GM12873 (cell line): ENCODE measurements at regions not wholly inside any gene's neighbourhood (a gene's known extent, or its start where the extent isn't known, plus 50 kb on each side); places are given as distances from the start of the nearest gene placed in this dataset.

Experiments used
- TF ChIP-seq, protein P1 (sequence below): IDR thresholded peaks from 2 replicates; pipeline ENCODE4 v1.5.1; 2012; ENCODE audit warnings: low read depth, mild to moderate bottlenecking, moderate library complexity, low read length, control low read depth; ENCODE audit not compliant: insufficient read depth; ENCODE audit errors: missing control alignments

DNA sequence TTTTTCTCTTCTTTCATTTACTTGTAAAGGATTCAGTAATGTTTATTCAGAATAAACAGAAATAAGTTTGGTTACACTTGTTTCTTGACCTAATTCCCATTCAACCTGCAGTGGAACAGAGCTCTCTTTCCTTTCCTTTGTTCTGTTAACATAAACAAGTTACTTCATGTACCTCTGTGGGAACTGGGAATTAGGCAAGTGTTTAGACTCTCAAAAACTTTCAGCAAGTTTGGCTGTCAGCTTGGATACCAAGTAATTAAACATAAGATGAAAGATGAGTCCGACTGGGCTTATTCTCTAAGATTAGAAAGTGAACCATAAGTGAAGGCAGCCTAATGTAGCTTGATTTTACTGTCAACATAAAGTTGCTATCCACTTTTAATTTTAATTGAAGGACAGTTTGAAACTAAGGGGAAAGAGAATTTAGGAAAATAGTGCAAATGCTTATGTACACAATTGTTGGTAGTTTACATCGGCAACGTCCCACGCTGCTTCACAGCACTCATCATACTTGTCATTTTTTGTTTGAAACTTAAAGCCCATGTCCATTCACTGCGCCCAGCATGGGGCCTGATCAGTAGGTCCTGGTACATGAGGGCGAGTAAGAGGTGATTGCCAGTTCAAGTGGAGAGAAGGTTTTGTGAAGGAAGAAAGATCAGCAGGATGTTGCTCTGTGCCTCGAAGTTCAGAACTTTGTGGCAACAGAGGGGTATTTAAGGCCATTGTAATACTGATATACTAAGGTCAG is 113.0 kb downstream of the PLEKHG1 start:
- TF ChIP-seq, protein P1, sequence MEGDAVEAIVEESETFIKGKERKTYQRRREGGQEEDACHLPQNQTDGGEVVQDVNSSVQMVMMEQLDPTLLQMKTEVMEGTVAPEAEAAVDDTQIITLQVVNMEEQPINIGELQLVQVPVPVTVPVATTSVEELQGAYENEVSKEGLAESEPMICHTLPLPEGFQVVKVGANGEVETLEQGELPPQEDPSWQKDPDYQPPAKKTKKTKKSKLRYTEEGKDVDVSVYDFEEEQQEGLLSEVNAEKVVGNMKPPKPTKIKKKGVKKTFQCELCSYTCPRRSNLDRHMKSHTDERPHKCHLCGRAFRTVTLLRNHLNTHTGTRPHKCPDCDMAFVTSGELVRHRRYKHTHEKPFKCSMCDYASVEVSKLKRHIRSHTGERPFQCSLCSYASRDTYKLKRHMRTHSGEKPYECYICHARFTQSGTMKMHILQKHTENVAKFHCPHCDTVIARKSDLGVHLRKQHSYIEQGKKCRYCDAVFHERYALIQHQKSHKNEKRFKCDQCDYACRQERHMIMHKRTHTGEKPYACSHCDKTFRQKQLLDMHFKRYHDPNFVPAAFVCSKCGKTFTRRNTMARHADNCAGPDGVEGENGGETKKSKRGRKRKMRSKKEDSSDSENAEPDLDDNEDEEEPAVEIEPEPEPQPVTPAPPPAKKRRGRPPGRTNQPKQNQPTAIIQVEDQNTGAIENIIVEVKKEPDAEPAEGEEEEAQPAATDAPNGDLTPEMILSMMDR: no peak

DNA sequence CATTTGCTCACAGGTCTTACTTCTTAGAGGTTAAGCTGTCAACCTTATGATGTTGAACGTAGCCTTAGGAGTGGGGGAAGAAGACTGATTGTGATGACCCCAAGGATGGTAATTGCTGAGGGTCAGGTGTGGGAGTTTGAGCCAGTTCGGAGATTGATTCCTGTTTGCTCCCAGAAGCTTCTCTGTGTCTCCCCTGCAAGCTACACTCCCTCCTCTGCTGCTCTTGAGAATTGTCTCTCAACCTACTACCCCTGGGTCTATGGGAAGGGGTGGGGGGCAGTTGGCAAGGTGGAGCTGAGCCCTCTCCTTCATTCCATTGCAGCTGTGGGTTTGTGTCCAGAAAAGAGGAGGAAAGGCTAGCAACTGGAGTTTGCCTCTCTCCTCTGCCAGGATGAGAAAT is 113.8 kb downstream of the PLEKHG1 start:
- TF ChIP-seq, protein P1: no peak

- TF ChIP-seq, protein P1: no peak
Observed at GRCh38 chr6:150713931-150714330, 114.2 kb downstream of the PLEKHG1 start.

- TF ChIP-seq, protein P1: no peak
Observed at GRCh38 chr6:150715133-150715532, 115.4 kb downstream of the PLEKHG1 start.

GRCh38 chr6:150717419-150717818 is 117.7 kb downstream of the PLEKHG1 start:
- TF ChIP-seq, protein P1: no peak

DNA sequence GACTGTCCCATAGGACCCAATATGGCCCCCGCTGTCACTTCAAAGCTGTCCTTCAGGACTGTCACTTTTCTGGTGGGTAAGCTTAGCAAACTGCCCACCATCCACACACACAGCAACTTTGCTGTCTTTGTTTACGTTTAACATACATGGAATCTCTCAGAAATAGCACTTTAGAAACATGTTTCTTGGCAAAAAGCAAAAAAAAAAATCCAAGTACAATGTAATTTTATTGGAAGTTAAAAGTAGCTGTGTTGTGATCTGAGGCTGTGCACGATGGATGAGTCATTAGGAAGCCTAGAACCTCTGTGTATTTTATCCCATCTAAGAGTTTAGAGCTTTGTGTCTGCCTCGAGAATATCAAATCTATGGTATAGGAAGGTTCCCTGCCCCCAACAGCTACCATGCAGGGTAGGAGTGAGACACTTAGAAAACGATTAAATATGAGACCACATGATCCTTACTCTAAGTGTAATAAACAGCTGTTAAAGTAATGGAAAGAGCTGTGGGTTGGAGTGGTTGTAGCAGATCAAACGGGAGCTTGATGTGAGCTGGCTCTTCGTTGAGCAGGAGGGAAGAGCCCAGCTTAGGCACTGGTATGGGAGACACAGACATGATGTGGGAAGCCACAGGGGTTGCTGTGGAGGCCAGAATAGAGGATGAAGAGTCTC is 119.5 kb downstream of the PLEKHG1 start:
- TF ChIP-seq, protein P1: no peak

- TF ChIP-seq, protein P1: no peak
Observed at GRCh38 chr6:150719831-150720230, 120.1 kb downstream of the PLEKHG1 start.
